ENCODE measurements at regions not wholly inside any gene's neighbourhood (a gene's known extent, or its start where the extent isn't known, plus 50 kb on each side); places are given as distances from the start of the nearest gene placed in this dataset.

GRCh38 chr20:61191096-61191495 is 61.0 kb upstream of the CDH4 start:
- POLR2A ChIA-PET (ENCODE audit: partially characterized antibody), result no interaction called here
- WGBS, 2 experiments (ENCODE audit: extremely low coverage in 1 of 2, insufficient coverage in 1 of 2, insufficient read length in 1 of 2, insufficient replicate concordance in 2 of 2, low coverage in 1 of 2, low lambda C conversion rate in 2 of 2, missing lambda C conversion rate in 1 of 2), result 91% methylated on average over 9 of the region's 9 CpGs; no CpG with 5 or more reads in 1 of the 2 experiments
- TF ChIP-seq RAD21 (IDR thresholded peaks at IDR 0.05 in 1 of 2, conservative IDR thresholded peaks at IDR 0.05 in 1 of 2; ENCODE audit: low read depth in 2 of 2, low read length in 2 of 2) (no peak), BRCA1 (IDR thresholded peaks at IDR 0.05; ENCODE audit: low read depth, low read length) (no peak), SP1 (IDR thresholded peaks at IDR 0.05; ENCODE audit: low read depth, low read length) (no peak), JUND (IDR thresholded peaks at IDR 0.05; ENCODE audit: low read length) (no peak), POU5F1 (IDR thresholded peaks at IDR 0.05; ENCODE audit: low read depth, low read length) (no peak), PHF8 (conservative IDR thresholded peaks at IDR 0.05; ENCODE audit: low read depth, low read length) (no peak), KDM1A (IDR thresholded peaks at IDR 0.05; ENCODE audit: borderline replicate concordance, low read length) (no peak), EZH2 (IDR thresholded peaks at IDR 0.05; ENCODE audit: low read depth, low read length, severe bottlenecking) (no peak), SIN3A (conservative IDR thresholded peaks at IDR 0.05 in 1 of 2, IDR thresholded peaks at IDR 0.05 in 1 of 2; ENCODE audit: low read depth in 1 of 2, low read length in 2 of 2) (no peak), NANOG (IDR thresholded peaks at IDR 0.05; ENCODE audit: insufficient read depth, low read depth, low read length, poor library complexity, severe bottlenecking) (no peak), YY1 (IDR thresholded peaks at IDR 0.05; ENCODE audit: low read depth, low read length) (no peak), TEAD4 (IDR thresholded peaks at IDR 0.05; ENCODE audit: low read depth, low read length) (no peak)
- TF ChIP-seq, protein P1, sequence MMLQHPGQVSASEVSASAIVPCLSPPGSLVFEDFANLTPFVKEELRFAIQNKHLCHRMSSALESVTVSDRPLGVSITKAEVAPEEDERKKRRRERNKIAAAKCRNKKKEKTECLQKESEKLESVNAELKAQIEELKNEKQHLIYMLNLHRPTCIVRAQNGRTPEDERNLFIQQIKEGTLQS (IDR thresholded peaks at IDR 0.05; ENCODE audit: insufficient read depth, low read depth, low read length), result no peak

More at GRCh38 chr20:61191096-61191495, 61.0 kb upstream of the CDH4 start:
- no peak for DNase-seq (ENCODE audit: low read depth in 1 of 2, low spot score in 2 of 2)
- H3K14ac ChIP-seq (ENCODE audit: insufficient read length), result no peak overlapping the region
- no peak overlapping the region for H3K4me3 ChIP-seq (ENCODE audit: extremely low read depth in 1 of 4, insufficient read depth in 2 of 4, low read depth in 3 of 4, low read length in 4 of 4)
- H2BK15ac ChIP-seq (ENCODE audit: low read length), result no peak overlapping the region
- H2BK12ac ChIP-seq (ENCODE audit: low read depth, low read length), result no peak overlapping the region
- no peak overlapping the region for H2AK5ac ChIP-seq (ENCODE audit: low read depth, low read length)
- H3K56ac ChIP-seq (replicated peaks; ENCODE audit: insufficient read length, low read depth, low read length), result no peak overlapping the region
- H4K91ac ChIP-seq (replicated peaks; ENCODE audit: insufficient read length, low read length), result no peak overlapping the region
- no peak overlapping the region for H3K18ac ChIP-seq (ENCODE audit: extremely low read depth, low read length)
- H3K9ac ChIP-seq (replicated peaks in 1 of 4; ENCODE audit: extremely low read depth in 1 of 4, low read depth in 3 of 4, low read length in 3 of 4), result no peak overlapping the region
- no peak overlapping the region for H3K4ac ChIP-seq (replicated peaks; ENCODE audit: insufficient read length, low read depth, low read length)
- H3K23ac ChIP-seq (ENCODE audit: insufficient read length), result no peak overlapping the region
- CTCF ChIA-PET (ENCODE audit: partially characterized antibody), result interaction anchor here (2.4 kb wide), 1 partner anchor 38 kb away, joined by 10 read pairs; no protein-coding TSS in a partner anchor
- H2AFZ ChIP-seq (ENCODE audit: low read length), result no peak overlapping the region
- H3K79me1 ChIP-seq (ENCODE audit: low read depth, low read length), result no peaks in the 10 kb centered on the region
- no peak overlapping the region for H4K5ac ChIP-seq (ENCODE audit: insufficient read length, low read depth, low read length)
- H3K4me1 ChIP-seq (replicated peaks in 1 of 4; ENCODE audit: control insufficient read depth in 3 of 4, insufficient read depth in 4 of 4, low read length in 3 of 4), result peaks cover 0 to 5% (median 1%) of the 10 kb centered on the region in 4 experiments; a peak in 3 of 7 replicates
- H4K8ac ChIP-seq (ENCODE audit: extremely low read depth, insufficient read depth, low read length), result no peak overlapping the region
- H3K9me3 ChIP-seq (ENCODE audit: insufficient read depth in 2 of 2, low read depth in 1 of 2, low read length in 1 of 2), result no peaks in the 10 kb centered on the region
- H3K36me3 ChIP-seq (ENCODE audit: control insufficient read depth in 2 of 4, insufficient read depth in 4 of 4, low read length in 3 of 4), result no peaks in the 10 kb centered on the region
- no peak overlapping the region for H2BK20ac ChIP-seq (ENCODE audit: low read length)
- no peaks in the 10 kb centered on the region for H3K23me2 ChIP-seq (ENCODE audit: low read depth, low read length)
- H3K27ac ChIP-seq (ENCODE audit: low read depth, low read length), result no peak overlapping the region
- no peak overlapping the region for H2BK5ac ChIP-seq (ENCODE audit: low read depth, low read length)
- no peak overlapping the region for H3K4me2 ChIP-seq (ENCODE audit: insufficient read depth in 1 of 2, low read depth in 2 of 2, low read length in 2 of 2)
- peaks cover 0 to 7% (median 3%) of the 10 kb centered on the region in 4 experiments; a peak in 4 of 7 replicates for H3K27me3 ChIP-seq (replicated peaks in 1 of 4; ENCODE audit: control insufficient read depth in 3 of 4, extremely low read depth in 1 of 4, insufficient read depth in 3 of 4, low read length in 3 of 4)
- no peaks in the 10 kb centered on the region for H3K79me2 ChIP-seq (ENCODE audit: control insufficient read depth in 1 of 2, insufficient read depth in 2 of 2, low read length in 2 of 2)
- H4K20me1 ChIP-seq (replicated peaks in 1 of 2; ENCODE audit: control insufficient read depth in 1 of 2, insufficient read depth in 2 of 2, low read length in 2 of 2), result no peaks in the 10 kb centered on the region
- no peak overlapping the region for H2BK120ac ChIP-seq (replicated peaks; ENCODE audit: low read depth, low read length)
- no peak for FAIRE-seq

Measured in H1 (cell line).